GM21515 (cell line): ENCODE measurements at regions not wholly inside any gene's neighbourhood (a gene's known extent, or its start where the extent isn't known, plus 50 kb on each side); places are given as distances from the start of the nearest gene placed in this dataset.

Experiments
- ATAC-seq: cut with Tn5 transposase; IDR thresholded peaks from one replicate; pipeline ENCODE4 v1.9.1; 2021; ENCODE audit not compliant: unreplicated experiment

DNA sequence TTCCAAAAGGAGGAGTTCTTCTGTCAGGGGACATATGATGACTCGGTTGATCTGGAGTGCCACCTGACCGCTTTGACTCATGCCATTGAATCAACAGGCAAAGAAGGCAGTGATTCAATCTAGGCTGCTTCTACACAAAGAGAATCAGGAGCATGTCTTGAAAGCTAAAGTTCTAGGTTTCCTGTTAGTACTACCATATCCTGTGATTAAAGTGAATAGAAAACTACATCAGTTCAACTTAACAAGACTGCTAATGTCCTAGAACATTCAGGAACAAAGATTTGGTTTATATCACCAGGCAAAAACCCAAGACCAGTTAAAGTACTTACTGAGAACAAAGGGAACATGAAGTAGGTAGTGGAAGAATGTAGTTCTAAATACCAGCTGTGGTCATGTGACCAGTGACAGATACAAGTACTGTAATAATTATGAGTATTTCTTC lies 216.8 kb upstream of the SGK1 start:
- no peak for ATAC-seq

DNA sequence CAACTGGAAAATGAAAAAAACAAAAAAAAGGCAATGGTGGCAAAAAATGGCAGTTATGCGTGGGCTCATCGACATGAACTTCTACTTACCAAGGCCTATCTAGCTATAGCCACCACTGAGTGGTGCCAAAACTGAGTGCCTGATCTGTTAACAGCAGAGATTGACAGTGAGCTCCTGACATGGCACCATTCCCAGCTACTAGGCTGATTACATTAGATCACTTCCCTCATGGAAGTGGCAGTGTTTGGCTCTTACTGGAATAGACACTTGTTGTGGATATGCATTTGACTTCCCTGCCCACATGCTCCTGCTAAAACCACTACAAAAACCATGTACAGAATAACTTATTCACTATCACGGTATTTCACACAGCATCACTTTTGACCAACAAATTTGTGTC lies 216.1 kb upstream of the SGK1 start:
- no peak for ATAC-seq

DNA sequence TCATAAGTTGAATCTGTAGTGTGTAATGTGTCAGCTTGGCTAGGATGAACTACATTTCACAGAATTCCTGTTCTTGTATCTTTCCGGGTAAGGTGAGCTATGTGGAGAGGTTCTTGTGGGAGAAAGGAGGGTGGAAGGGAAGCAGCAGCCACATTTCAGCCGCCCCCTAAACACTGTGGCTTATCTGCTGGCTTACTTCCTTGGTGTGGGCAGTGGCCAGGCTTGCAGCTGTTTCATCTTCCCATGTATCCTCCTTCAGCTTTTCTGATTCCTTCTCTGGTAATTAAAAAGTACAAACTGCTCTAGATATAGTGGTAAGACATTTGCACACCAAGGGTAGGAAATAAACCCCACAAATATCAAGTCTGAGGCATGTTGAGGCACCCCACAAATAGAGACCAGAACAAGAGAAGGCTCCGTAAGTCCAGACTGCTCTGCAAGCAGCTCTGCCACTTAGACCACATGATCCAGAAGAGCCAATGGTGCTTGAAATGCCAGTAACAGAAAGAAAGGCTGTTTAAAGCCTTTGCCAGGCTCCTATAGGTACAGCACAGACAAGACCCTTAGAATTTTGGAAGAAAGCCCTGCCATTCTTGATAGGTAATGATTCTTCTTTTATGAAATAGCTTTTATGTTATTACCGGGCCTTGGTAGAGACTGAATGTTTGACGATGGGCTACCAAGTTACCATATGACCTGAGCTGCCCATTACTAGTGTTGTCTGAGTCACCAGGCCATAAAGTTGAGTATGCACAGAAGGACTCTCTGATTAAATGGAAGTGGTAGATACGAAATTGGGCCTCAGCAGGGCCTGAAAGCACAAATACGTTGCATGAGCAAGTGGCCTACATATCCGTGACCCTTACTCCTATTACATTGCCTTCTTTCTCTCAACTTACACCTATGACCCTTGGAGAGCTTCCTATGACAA lies 215.0 kb upstream of the SGK1 start:
- ATAC-seq = no peak

DNA sequence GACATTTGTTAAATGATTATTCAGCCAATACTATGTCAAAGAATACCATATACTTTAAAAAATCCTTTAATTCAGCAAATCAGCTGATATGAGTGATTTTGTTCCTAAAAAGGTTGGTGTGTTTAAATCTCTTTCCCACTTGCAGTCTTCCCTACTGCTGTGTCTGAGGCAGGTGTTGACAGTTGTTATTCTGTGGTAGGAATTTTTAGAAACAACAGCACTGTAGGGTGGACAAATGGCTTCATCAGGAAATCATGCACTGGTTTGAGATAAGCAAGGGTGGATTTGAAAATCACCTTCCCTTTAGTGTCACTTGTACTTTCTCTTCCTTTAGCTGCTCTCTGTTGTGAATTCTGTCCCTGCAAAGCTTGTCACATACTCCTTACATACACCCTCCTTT lies 213.7 kb upstream of the SGK1 start:
- no peak for ATAC-seq

DNA sequence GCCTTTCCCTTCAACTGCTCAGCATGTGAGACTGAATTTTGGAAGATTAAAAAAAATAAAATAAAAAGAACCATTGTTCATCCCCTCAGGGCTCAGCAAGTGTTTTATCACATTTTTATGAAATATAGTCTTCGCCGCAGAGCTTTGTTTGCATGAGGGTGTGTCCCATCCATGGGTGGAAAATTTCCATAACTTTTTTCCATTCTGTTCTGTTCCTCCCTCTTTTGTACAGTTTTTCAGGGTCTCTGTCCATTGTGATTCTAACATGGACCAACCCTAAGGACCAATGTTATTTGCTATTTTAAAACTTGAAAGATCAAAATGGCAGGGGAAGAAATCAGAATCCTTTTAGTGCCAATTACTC lies 213.3 kb upstream of the SGK1 start:
- no peak for ATAC-seq

DNA sequence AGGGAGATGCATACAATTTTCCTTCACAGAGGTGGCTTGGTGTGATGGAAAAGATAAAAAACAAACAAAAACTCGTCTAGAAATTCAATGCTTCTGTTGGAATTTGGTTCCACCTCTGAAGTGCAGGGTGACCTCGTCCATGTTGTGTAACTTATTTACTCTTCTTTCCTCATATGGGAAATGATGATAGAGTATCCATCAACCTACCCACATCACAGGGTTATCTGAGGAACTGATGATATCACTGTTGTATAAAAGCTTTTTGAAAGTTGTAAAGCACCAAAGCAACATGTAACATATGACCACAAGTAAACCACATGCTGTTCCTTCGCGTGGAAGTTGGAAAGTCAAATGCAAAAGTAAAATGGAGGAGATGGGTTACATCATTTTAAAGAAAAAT lies 212.0 kb upstream of the SGK1 start:
- ATAC-seq = no peak

DNA sequence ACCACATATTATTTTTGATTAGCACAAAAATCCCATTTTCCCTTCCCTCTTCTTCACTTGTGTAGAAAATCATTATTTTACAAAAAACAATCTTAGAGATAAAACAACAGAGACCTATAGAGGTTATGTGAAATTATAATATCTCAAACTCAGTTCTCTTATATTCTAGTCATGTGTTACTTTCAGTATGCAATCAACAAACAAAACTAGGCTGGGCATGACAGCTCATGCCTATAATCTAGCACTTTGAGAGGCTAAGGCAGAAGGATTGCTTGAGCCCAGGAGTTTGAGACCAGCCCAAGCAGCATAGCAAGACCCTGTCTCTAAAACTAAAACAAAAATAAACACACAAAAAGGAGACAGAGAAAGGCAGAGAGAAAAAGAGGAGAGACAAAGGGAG lies 211.4 kb upstream of the SGK1 start:
- ATAC-seq = no peak

DNA sequence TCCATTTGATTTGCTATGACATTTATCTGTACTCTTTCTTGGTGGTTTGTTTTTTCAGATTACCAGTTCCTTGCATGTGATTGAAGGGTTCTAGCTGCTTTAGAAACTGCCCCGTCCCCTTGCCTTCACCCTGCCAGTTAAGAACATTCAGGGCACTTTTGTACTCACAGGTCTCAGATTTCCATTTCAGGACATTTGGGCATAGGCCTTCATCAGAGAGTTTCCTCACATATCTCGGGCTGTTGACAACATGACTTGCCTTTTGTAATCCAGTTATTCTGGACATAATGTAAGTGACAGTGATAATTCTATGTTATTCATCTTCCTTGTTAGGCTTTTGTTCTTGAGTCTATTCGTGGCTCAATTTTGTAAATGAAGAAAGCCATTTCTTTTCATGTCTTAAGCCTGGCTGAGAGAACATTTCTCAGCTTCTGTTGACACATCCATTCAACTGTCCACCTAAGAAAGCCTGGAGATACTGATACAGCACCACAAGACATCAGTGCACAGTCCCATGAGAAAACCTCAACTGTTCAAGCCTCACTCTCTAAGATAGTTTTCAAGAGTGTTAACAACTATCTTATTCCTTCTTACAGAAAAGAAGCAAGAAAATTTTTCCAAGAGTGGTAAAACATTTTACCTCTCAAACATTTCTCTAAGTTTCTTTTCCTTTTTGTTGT lies 209.3 kb upstream of the SGK1 start:
- ATAC-seq = no peak

DNA sequence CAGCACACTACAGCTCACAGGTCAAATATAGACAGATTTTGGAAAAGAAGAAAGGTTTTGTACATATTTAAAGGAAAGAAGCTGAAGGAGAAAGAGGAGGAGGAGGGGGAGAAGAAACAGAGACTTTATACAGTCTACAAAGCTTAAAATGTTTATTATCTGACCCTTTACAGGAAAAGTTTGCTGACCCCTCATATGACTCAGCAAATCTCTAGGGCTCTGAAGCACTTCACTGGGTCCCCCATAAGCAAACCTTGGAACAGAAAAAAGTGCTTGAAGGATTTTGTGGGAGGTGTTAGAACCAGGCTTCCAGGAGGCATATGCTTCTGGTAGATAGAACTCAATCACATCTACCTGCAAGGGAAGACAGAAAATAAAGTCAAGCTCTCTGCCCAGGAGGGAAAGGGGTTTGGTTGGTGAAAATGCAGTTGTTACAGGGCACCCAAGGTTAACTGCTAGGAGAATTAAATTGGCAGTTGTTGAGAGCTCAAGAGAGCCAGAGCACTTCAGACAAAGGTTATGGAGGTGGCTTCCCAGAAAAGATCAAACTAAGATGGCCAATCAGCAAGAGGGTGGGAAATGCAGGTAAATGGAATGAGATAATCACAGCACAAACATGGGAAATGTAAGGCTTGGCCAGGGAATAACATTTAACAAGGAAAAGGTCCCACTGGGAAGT lies 207.4 kb upstream of the SGK1 start:
- ATAC-seq = no peak

DNA sequence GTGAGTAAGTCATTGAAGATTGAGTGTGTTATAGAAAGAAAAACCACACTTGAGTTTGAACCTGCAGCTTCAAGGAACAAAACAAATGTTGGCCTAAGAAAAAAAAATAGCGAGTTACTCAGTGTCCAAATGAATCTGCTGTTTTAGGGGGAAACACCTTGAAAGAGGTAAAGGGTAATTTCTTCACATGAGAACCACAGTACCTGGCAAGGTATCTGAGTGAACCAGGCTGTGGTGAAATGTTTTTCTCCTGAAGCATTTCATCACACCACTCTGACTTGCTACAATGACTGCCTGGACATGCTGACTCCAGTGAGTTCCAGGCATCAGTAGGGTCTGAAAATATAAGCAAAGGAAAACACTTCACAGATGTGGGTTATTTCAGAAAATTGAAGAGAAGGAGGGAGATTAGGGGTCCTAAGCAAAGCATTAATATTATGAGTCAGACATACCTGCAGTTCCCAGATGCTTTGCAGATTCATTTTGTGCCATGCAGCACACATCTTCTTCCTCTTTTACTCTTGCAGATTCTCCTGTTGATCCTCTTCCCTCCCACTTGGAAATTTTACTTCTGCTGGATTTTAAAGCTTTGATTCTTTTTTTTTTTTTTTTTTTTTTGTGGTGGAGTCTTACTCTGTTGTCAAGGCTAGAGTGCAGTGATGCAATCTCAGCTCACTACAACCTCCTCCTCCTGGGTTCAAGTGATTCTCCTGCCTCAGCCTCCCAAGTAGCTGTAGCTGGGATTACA lies 206.2 kb upstream of the SGK1 start:
- no peak for ATAC-seq

DNA sequence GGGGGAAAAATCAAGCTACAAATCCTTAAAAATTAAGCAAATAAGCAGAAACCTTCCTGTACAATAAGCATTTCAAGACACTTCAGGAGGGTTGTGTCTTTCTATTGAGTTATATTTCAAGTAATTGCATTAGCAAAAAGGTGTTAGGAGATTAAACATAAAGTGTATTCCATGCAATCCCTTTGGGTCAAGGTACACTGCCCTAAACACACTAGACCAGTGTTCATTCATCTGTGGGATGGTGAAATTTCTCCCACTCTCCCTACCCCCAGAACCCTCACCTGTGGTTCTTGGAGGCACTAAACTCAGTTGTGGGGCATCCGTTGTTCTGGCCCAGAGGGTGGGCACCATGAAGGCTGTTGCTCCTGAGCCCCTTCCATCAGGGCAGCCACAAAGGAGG lies 205.1 kb upstream of the SGK1 start:
- no peak for ATAC-seq

DNA sequence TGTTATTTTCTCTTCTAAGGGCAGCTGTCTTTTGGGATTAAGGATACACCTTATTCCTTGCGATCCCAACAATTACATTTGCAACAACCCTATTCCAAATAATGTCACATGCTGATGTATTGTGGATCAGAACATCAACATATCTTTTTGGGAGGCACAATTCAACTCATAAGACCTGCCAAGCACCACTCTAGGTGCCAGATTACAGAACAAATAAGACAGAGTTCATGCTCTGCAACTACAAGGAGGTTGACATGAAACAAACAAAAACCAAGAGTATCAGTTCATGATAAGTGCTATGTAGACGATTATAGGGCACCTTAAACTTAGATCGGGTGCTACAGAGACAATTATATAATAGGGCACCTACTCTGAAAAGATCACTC lies 203.2 kb upstream of the SGK1 start:
- no peak for ATAC-seq

DNA sequence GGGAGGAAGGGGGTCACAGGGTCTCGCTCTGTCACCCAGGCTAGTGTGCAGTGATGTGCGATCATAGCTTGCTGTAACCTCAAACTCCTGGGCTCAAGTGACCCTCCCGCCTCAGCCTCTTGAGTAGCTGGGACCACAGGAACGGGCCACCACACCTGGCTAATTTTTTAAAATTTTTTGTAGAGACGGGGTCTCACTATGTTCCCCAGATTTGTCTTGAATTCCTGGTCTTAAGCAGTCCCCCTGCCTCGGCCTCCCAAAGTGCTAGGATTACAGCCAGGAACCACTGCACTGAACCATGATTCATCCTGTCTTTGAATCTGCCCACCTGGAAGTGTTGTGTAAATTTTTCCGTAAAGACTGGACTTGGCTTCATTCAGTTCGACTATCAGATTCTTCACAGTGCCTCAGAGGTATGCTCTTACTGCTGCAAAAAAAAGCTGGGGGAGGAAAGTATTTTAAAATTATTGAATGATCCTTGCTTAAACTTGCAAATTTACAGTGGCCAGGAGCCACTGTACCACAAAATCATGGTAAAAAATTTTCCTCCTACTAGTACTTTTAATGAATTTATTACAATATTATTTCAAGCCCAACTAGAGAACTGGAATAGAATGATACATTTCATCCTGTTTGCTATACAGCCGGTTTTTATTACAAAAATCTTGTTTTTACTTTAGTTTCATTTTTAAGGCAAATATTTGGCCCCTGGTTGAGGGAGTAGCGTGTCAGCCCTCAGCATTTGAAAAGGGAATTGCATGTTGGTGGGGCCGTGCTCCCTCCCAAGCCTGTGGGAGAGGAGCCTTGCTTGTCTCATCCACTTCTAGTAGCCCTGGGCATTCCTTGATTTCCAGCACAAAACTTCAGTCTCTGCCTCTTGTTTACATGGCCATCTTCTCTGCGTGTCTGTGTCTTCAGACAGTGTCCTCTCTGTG lies 202.5 kb upstream of the SGK1 start:
- ATAC-seq = no peak

DNA sequence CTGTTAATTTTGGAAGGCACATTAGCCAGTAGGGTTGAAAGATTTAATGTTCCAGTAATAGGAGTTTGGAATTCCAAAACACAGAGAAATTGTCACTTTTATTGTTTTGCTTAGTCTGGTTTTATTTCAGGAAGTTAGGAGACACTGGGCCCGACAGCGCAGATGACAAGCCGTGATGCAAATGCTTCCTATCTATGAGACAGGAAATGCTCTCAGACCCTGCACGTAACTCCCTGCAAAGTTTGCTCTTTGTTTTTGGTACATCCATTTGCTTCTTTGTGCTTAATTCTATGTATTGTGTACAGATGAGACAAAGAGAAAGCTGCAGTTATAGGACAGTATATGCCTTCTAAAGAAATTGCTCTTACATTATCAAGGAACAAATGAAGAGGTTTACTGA lies 201.6 kb upstream of the SGK1 start:
- no peak for ATAC-seq

DNA sequence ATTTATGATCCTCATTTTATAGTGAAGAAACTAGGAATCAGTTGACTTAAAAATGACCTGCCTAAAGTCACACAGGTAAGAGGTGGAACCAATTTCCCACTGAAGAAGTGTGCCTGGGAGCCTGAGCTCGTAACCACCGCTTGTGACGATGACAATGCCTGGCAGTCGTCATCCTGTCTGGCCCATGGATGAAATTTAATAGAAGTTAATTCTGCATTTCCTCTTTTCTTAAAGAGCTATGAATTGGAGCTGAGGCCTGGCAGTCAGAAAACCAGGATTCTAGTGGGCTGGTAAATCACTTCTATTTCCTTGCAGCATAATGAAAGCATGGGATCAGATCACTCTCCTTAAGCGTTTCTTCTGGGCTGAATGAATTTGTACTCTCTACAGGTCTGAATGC lies 200.0 kb upstream of the SGK1 start:
- ATAC-seq = no peak

DNA sequence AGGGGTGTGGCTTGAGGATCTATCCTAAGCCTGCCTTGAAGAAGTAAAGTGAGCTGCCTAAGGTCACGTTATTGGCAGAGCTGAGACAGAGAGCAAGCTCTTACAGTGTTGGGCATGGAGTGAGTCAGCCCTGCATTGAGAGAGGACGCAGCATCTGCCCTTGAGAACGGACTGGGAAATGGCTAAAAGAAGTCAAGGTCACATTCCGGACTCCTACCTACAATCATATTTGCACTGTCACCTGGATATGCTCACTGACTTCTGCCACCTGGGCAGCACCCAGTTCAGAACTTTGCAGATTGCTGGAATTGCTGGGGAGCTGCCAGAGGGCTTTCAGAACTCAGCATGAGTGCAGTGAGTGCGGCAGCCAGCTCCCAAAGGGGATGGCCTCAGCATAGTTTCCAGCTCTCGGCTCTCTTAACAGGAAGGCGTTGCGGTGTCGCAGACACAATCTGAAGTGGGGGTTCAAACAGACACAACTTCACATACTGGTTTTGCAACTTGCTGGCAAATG lies 199.3 kb upstream of the SGK1 start:
- no peak for ATAC-seq

DNA sequence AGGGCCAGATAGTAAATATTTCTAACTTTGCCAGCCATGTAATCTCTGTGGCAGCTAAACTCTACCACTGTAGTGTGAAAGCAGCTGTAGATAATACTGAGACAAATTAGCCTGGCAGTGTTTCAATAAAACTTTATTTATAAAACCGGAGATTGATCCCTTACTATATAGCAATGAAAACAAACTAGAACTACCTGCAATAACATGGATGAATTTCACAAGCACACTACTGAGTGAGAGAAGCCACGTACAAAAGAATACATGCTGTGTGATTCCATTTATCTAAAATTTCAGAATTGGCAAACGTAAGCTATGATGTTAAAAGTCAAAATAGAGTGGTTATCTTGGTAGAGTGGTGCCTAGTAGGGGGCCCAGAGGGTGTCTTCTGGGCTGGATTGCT lies 198.7 kb upstream of the SGK1 start:
- ATAC-seq = no peak

DNA sequence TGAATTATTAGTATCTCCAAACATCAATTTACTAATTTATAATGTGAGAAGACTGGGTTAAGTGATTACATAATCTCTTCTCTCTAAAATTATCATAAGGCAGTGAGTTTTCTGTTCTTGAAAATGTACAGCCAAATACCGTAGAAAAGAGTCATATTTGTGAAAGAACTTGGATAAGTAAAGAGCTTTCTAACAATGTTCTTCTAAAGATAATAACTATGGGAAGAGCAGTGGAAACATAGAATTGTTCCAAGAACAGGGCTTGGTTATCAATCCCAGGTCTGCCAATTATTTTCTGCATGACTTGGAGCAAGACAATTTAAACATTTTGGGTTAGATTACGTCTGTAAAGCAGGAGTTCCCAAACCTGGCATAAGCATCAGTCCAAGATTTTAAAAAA lies 198.1 kb upstream of the SGK1 start:
- no peak for ATAC-seq

DNA sequence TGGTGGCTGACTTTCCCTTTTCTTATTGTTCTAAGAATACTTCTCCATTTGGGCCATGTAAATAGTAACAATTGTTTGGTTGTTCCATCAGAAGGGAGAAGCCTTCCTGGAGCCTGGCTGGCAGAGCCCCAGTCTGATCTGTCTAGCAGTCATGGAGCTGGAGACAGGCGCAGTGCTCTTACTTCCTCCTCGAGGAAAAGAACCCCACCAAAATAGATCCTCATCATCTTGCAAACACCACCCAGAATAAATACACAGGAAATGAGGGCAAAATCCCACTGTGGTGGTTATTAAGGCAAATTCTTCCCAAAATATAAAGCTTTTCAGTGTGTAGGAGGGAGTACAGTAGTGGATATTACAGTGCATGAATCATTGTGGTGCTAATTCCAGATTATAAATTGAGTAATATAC lies 195.1 kb upstream of the SGK1 start:
- ATAC-seq = no peak
